ENCODE measurements at regions not wholly inside any gene's neighbourhood (a gene's known extent, or its start where the extent isn't known, plus 50 kb on each side); places are given as distances from the start of the nearest gene placed in this dataset.

- no peak for TF ChIP-seq ARNTL (CRISPR knock-in tag; IDR thresholded peaks at IDR 0.05; ENCODE audit: borderline replicate concordance, low read depth)
- no peak for TF ChIP-seq SNAI2 (CRISPR knock-in tag; IDR thresholded peaks at IDR 0.05)
- TF ChIP-seq CREB5 (CRISPR knock-in tag; IDR thresholded peaks at IDR 0.05; ENCODE audit: low read depth): no peak
- TF ChIP-seq ZNF70 (CRISPR knock-in tag; IDR thresholded peaks at IDR 0.05): no peak
- TF ChIP-seq ZNF565 (CRISPR knock-in tag; conservative IDR thresholded peaks at IDR 0.05; ENCODE audit: low read depth): no peak
- no peak for TF ChIP-seq OSR1 (CRISPR knock-in tag; IDR thresholded peaks at IDR 0.05)
- no peak for TF ChIP-seq ISL1 (CRISPR knock-in tag; IDR thresholded peaks at IDR 0.05)
- TF ChIP-seq PATZ1 (CRISPR knock-in tag; IDR thresholded peaks at IDR 0.05; ENCODE audit: borderline replicate concordance): no peak
Observed at GRCh38 chr1:75993661-75994060, 61.5 kb upstream of the ASB17 start.
